Stomach smooth muscle (tissue), 2 donors: ENCODE measurements at regions not wholly inside any gene's neighbourhood (a gene's known extent, or its start where the extent isn't known, plus 50 kb on each side); places are given as distances from the start of the nearest gene placed in this dataset.
A peak's percentile ranks its signal among the peaks of the same experiment; 100 is the strongest.

Experiments used
- H3K27ac ChIP-seq: one replicate; pipeline ENCODE4 v1.7.0; 2013; ENCODE audit warnings: mild to moderate bottlenecking, low read length, inconsistent platforms
- H3K27me3 ChIP-seq, 2 donors: one replicate each; pipeline ENCODE4 v1.7.0; 2013; ENCODE audit warnings: low read length in 2 of 2; ENCODE audit not compliant: insufficient read depth in 2 of 2, control insufficient read depth in 1 of 2
- H3K36me3 ChIP-seq, 2 donors: one replicate each; pipeline ENCODE4 v1.7.0; 2013; ENCODE audit warnings: low read length in 2 of 2; ENCODE audit not compliant: control insufficient read depth in 2 of 2, insufficient read depth in 2 of 2
- H3K4me1 ChIP-seq: one replicate; pipeline ENCODE4 v1.7.0; 2013; ENCODE audit warnings: low read length; ENCODE audit not compliant: control insufficient read depth, insufficient read depth
- H3K4me3 ChIP-seq, 2 donors: one replicate each; pipeline ENCODE4 v1.7.0; 2013; ENCODE audit warnings: low read length in 2 of 2
- H3K9ac ChIP-seq, 2 donors: one replicate each; pipeline ENCODE4 v1.7.0; 2013; ENCODE audit warnings: low read length in 2 of 2, mild to moderate bottlenecking in 1 of 2
- H3K9me3 ChIP-seq, 2 donors: one replicate each; pipeline ENCODE4 v1.7.0; 2013; ENCODE audit warnings: low read length in 2 of 2; ENCODE audit not compliant: control insufficient read depth in 2 of 2
- donor health status: healthy.
- donor health status: Pancreatic carcinoma.

DNA sequence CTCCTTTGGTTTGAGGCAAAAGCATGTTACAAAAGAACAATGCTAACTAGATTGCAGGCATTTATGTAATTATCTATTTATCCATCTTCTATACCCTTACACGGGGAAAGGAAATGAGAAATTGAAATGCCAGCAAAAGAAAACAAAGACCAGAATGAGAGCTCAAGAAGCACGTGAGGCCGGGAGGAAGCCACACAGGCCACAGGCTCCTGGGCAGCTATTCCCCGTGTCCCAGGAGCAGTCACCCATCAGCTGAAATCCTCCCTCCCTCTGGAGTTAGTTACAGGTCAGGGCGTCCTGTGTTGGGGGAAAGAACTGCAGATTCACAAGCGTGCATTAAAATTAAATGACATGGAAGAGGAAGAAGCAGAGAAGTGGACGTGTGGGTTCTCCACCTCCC is 64.7 kb upstream of the RPS6KA2 start:
- no peak overlapping the region for H3K27ac ChIP-seq
- H3K9ac ChIP-seq: no peak overlapping the region
- H3K36me3 ChIP-seq: no peaks in the 10 kb centered on the region
- no peaks in the 10 kb centered on the region for H3K9me3 ChIP-seq
- H3K4me1 ChIP-seq: peaks cover 11% of the 10 kb centered on the region
- H3K4me3 ChIP-seq: no peak overlapping the region
- H3K27me3 ChIP-seq: no peaks in the 10 kb centered on the region

DNA sequence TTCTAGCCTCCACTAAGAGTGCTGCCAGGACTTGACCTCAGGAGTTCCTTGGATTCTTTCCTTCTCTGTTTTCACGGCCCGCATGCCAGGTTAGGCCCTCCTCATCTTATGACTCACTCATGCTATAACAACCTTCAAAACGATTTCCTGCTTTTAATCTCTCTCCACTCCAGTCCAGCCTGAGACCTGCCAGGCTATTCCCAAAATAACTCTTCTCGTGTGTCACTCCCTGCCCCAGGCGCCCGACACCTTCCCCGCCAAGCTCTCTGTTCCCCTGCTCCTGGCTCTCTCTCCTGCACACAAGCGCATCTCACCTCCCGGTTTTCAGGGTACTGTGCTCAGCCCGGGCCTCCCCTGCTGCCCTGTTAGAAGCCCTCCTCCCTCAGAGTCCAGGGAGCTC is 64.1 kb upstream of the RPS6KA2 start:
- Histone ChIP-seq H3K4me1 (peaks cover 11% of the 10 kb centered on the region), H3K9me3 (no peaks in the 10 kb centered on the region), H3K4me3 (peak overlapping the region in 1 of 2 donors; percentile 15), H3K36me3 (no peaks in the 10 kb centered on the region), H3K27ac (peak overlapping the region; percentile 24), H3K27me3 (no peaks in the 10 kb centered on the region), H3K9ac (no peak overlapping the region)

DNA sequence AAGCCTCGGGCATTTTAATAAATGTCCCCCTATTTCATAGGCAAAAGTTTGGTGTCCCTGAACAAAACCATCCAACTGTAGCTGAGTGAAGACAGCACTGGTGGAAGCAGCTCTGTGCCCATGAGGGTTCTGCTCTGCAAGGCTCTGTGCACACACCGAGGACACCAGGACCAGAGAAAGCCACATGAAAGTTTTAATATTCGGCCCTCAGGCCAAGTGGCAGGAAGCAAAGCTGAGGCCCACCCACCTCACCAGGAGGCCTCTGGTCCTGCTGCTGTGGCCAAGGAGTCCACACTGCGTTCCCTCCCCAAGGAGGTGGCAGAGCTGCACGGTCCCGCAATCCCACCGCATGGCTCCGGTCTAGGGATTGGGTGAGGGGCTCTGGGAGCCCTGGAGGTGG is 62.6 kb upstream of the RPS6KA2 start:
- Histone ChIP-seq H3K27me3 (no peaks in the 10 kb centered on the region), H3K27ac (no peak overlapping the region), H3K9ac (no peak overlapping the region), H3K4me1 (peaks cover 11% of the 10 kb centered on the region), H3K36me3 (no peaks in the 10 kb centered on the region), H3K9me3 (no peaks in the 10 kb centered on the region), H3K4me3 (no peak overlapping the region)

DNA sequence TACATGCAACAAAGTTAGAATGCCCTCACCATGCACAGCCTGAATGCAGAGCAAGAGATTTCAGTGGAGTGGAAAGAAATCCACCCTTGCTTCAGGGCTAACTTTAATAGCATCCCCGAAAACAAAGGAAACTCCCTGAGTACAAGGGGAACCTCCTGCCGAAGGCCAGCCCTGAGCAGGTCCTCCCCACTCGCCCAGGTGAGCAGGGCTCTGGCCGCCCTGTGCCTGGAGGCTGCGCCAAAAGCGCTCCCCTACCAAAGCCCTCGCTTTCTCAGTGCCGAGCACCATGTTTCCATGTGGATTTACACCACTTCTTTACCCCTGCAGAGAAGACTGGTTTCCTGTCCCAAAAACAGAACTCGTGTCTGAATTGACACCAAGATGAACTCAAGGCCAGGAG is 61.9 kb upstream of the RPS6KA2 start:
- H3K27me3 ChIP-seq: no peaks in the 10 kb centered on the region
- no peak overlapping the region for H3K27ac ChIP-seq

DNA sequence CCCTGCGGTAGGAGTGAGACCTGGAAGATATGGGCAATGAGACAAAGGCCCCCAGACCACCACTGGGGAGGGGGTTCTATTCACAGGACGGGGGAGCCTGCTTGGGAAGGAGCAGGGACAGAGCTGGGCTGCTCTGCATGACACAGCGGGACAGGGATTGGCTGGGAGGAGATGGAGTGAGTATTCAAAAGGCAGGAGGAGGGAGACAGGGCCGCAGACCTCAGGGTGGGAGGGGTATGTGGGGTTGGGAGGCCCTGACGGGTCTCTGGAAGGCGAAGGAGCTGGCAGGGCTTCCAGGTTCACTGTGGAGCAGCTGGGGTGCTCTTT is 60.8 kb upstream of the RPS6KA2 start:
- H3K36me3 ChIP-seq: no peaks in the 10 kb centered on the region

More for the DNA sequence above, 61.9 kb upstream of the RPS6KA2 start:
- H3K4me3 ChIP-seq: no peak overlapping the region
- peaks cover 11% of the 10 kb centered on the region for H3K4me1 ChIP-seq
- no peaks in the 10 kb centered on the region for H3K36me3 ChIP-seq
- H3K9me3 ChIP-seq: no peaks in the 10 kb centered on the region
- no peak overlapping the region for H3K9ac ChIP-seq

DNA sequence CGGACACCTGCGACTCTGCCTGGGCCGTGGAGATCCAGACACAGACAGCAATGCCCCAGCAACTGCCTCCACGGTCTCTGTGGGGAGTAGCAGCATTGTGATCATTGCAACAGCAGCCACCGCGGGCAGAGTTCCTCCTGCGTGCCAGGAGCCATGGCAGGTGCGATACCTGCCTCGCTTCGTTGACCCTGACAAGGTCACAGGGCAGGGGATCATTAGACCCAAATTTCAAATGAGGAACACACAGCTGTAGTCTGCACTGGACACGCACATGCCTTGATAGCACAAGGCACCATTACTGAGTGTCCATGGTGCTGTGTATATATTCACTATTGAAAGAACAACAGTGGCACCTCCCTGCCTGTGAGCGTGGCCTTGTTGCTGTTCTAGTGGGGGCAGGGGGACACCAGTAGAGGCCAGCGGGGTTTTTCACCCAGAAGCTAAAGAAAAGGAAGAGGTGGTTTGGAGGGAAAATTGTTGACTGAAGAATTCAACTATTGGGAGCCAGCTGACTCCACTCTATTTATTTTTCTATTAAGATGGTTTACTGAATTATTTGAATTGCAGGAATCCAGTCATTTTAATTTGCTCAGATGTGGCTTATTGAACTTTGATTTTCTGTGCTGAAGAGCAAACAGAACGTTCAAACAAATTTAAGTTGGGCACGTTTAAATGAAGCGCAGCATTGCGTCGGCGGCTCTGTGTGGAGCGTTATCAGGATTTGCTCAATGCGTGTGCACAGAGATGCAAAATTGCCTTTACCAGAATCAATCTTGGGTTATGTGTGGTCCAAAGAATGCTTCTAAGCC is 60.2 kb upstream of the RPS6KA2 start:
- no peak overlapping the region for H3K4me3 ChIP-seq
- no peaks in the 10 kb centered on the region for H3K36me3 ChIP-seq
- no peaks in the 10 kb centered on the region for H3K27me3 ChIP-seq
- peaks cover 11% of the 10 kb centered on the region for H3K4me1 ChIP-seq
- no peaks in the 10 kb centered on the region for H3K9me3 ChIP-seq
- H3K27ac ChIP-seq: no peak overlapping the region
- H3K9ac ChIP-seq: no peak overlapping the region

More for the DNA sequence above, 60.8 kb upstream of the RPS6KA2 start:
- no peaks in the 10 kb centered on the region for H3K9me3 ChIP-seq
- no peak overlapping the region for H3K4me3 ChIP-seq
- H3K27ac ChIP-seq: no peak overlapping the region
- no peak overlapping the region for H3K9ac ChIP-seq
- H3K27me3 ChIP-seq: no peaks in the 10 kb centered on the region
- peaks cover 11% of the 10 kb centered on the region for H3K4me1 ChIP-seq

DNA sequence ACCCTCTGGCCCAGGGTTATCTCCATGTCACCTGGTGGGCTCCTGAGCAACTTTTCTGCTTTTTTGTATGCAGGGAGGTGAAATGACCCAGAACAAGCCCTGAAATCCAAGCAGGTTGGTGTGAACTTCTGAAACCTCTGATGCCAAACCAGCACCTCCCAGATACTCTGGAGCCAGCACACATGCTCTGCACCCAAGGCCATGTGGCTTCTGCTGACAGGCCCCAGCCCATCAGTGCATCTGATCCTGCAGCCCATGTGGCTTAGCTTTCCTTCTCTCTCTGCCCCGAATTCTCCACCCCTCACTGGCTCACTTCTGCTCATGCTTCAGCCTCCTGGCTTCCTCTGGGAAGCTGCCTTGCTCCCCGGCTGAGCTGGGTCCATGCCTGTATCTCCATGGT is 59.3 kb upstream of the RPS6KA2 start:
- no peak overlapping the region for H3K4me3 ChIP-seq
- no peaks in the 10 kb centered on the region for H3K36me3 ChIP-seq
- peaks cover 8% of the 10 kb centered on the region for H3K4me1 ChIP-seq
- no peak overlapping the region for H3K9ac ChIP-seq
- no peak overlapping the region for H3K27ac ChIP-seq
- no peaks in the 10 kb centered on the region for H3K9me3 ChIP-seq
- no peaks in the 10 kb centered on the region for H3K27me3 ChIP-seq

DNA sequence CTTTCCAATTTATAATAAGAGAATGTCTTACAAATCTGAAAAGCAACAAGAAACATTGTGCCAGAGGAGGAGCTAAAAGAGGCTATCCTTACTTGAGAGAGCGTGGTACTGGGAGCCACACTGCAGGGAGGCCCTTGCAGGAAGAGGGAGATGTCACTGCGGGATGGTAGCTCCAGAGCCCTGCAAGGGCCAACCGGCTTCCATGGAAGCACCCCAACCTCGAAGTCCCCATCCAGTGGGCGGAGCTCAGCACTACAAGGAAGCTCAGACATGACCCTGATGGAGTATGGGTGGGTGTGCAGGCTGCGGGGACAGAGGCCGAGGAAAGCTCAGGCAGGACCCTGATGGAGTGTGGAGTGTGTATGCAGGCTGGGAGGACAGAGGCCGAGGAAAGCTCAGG is 57.8 kb upstream of the RPS6KA2 start:
- H3K9me3 ChIP-seq: no peaks in the 10 kb centered on the region
- no peaks in the 10 kb centered on the region for H3K36me3 ChIP-seq
- H3K4me3 ChIP-seq: no peak overlapping the region
- H3K9ac ChIP-seq: no peak overlapping the region
- no peaks in the 10 kb centered on the region for H3K4me1 ChIP-seq
- H3K27ac ChIP-seq: no peak overlapping the region
- no peaks in the 10 kb centered on the region for H3K27me3 ChIP-seq

DNA sequence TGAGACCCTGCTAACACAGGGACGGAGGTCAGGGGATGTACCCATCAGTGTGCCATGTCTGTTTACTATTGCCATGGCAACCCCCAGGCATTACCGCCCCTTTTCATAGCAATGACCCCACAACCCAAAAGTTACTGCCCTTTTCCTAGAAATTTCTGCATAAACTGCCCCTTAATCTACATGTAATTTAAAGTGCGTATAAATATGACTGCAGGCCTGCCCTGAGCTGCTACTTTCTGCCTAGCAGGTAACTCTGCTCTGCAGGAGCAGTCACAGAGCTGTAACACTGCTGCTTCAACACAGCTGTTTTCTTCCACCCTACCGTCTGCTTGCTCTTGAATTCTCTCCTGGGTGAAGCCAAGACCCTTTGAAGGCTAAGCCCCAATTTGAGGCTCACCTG is 57.1 kb upstream of the RPS6KA2 start:
- Histone ChIP-seq H3K9me3 (no peaks in the 10 kb centered on the region), H3K27ac (no peak overlapping the region), H3K36me3 (no peaks in the 10 kb centered on the region)

DNA sequence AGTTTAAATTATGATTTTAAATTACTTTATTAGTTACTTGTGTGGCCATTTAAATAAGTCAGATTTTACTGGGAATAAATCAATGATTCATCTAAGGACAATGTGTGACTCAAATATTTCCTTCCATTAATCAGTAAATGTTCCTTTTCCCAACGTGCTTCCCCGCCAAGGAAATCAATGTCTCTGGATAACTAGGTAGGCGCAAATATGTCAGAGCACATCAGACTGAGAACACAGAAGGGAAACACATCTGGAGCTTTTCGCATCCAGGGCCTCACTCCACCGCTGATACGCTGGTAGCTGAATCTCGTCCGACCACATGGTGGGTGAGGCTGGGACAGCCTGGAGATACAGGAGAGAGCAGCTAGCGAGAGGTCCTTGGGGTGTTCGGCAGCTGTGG is 56.4 kb upstream of the RPS6KA2 start:
- Histone ChIP-seq H3K36me3 (no peaks in the 10 kb centered on the region), H3K9me3 (no peaks in the 10 kb centered on the region), H3K27me3 (no peaks in the 10 kb centered on the region), H3K9ac (no peak overlapping the region), H3K4me3 (no peak overlapping the region), H3K27ac (no peak overlapping the region), H3K4me1 (no peaks in the 10 kb centered on the region)

More for the DNA sequence above, 57.1 kb upstream of the RPS6KA2 start:
- H3K4me3 ChIP-seq: no peak overlapping the region
- H3K27me3 ChIP-seq: no peaks in the 10 kb centered on the region
- no peak overlapping the region for H3K9ac ChIP-seq
- H3K4me1 ChIP-seq: no peaks in the 10 kb centered on the region

DNA sequence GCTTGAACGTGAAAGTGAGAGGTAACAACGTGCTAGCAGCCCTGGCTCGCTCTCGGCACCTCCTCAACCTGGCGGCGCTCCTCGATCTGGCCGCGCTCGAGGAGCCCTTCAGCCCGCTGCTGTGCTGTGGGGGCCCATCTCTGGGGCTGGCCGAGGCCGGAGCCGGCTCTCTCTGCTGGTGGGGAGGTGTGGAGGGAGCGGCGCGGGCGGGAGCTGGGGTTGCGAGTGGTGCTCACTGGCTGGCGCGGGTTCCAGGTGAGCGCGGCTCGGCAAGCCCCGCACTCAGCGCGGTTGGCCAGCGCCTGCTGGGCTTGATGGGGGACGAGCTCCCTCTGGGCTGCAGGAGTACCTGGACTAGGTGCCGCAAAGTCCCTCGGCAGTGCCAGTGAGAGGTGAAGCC is 52.5 kb upstream of the RPS6KA2 start:
- H3K27ac ChIP-seq: no peak overlapping the region
- H3K36me3 ChIP-seq: no peaks in the 10 kb centered on the region
- no peak overlapping the region for H3K4me3 ChIP-seq
- peaks cover 0 to 3% of the 10 kb centered on the region in 2 donors for H3K9me3 ChIP-seq
- H3K9ac ChIP-seq: no peak overlapping the region
- no peaks in the 10 kb centered on the region for H3K4me1 ChIP-seq
- no peaks in the 10 kb centered on the region for H3K27me3 ChIP-seq
